Mucosa of descending colon (tissue), 3 donors: ENCODE measurements at regions not wholly inside any gene's neighbourhood (a gene's known extent, or its start where the extent isn't known, plus 50 kb on each side); places are given as distances from the start of the nearest gene placed in this dataset.

Experiments used
- ATAC-seq: fragments of 200-7000 bp; cut with Tn5 transposase; one replicate; pipeline ENCODE4 v1.9.1; 2020; ENCODE audit warnings: mild to moderate bottlenecking, moderate library complexity
- DNase-seq, 3 donors: peaks; one replicate each; pipeline ENCODE4 v3.0.0-alpha.2; 2020
- H3K36me3 ChIP-seq: fragments of 200-600 bp; one replicate; pipeline ENCODE4 v1.8.0; 2021; ENCODE audit warnings: low read depth, mild to moderate bottlenecking
- H3K4me1 ChIP-seq: fragments of 200-600 bp; one replicate; pipeline ENCODE4 v1.8.0; 2021; ENCODE audit warnings: low read depth, mild to moderate bottlenecking
- H3K4me3 ChIP-seq: fragments of 200-600 bp; one replicate; pipeline ENCODE4 v1.8.0; 2021; ENCODE audit warnings: mild to moderate bottlenecking
- H3K9me3 ChIP-seq: fragments of 200-600 bp; one replicate; pipeline ENCODE4 v1.8.0; 2021; ENCODE audit warnings: mild to moderate bottlenecking
- intact Hi-C, 2 donors: fragments of 100-400 bp; cut with DNase I in 1 of 2; cut with micrococcal nuclease in 1 of 2; formaldehyde crosslinking; loops; one replicate each; pipeline versions ENCODE4 v1.11.0 to v1.11.1; 2022; cut with DNase I, micrococcal nuclease
- TF ChIP-seq, protein P1 (sequence below): fragments of 200-600 bp; IDR thresholded peaks from one replicate; pipeline ENCODE4 v1.8.0; 2022; ENCODE audit warnings: antibody characterized with exemption, mild to moderate bottlenecking
- donor health status: DM: no; HTN: no; CAD: no; lungs with moderate emphysema.
- donor health status: DM: no; HTN: no; CAD: no.
- donor health status: DM: no; HTN: yes; CAD: no.

DNA sequence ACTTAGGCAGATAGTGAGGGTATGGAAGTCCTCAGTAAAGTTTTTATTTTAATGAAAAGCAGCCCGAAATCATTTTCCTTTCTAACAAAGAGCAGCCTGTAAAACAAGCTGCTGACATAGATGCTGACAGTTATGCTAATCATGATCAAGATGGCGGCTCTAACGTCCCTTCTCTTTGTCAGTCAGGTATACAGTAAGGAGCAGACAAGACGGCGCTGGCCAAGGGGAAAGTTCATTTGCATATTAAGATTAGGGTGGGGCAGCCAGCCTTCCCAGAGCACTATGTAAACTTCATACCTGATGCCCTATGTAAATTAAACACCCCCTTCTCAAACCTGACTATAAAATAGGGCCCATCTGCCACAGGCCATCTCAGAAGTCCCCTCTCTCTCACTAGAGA lies 76.9 kb downstream of the MAGEB10 start:
- Histone ChIP-seq H3K9me3 (no peaks in the 10 kb centered on the region), H3K4me1 (no peaks in the 10 kb centered on the region), H3K4me3 (no peak overlapping the region), H3K36me3 (no peaks in the 10 kb centered on the region)
- DNase-seq (no peak), ATAC-seq (no peak)
- TF ChIP-seq, protein P1, sequence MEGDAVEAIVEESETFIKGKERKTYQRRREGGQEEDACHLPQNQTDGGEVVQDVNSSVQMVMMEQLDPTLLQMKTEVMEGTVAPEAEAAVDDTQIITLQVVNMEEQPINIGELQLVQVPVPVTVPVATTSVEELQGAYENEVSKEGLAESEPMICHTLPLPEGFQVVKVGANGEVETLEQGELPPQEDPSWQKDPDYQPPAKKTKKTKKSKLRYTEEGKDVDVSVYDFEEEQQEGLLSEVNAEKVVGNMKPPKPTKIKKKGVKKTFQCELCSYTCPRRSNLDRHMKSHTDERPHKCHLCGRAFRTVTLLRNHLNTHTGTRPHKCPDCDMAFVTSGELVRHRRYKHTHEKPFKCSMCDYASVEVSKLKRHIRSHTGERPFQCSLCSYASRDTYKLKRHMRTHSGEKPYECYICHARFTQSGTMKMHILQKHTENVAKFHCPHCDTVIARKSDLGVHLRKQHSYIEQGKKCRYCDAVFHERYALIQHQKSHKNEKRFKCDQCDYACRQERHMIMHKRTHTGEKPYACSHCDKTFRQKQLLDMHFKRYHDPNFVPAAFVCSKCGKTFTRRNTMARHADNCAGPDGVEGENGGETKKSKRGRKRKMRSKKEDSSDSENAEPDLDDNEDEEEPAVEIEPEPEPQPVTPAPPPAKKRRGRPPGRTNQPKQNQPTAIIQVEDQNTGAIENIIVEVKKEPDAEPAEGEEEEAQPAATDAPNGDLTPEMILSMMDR, result no peak
- intact Hi-C loops, result no loop called here

DNA sequence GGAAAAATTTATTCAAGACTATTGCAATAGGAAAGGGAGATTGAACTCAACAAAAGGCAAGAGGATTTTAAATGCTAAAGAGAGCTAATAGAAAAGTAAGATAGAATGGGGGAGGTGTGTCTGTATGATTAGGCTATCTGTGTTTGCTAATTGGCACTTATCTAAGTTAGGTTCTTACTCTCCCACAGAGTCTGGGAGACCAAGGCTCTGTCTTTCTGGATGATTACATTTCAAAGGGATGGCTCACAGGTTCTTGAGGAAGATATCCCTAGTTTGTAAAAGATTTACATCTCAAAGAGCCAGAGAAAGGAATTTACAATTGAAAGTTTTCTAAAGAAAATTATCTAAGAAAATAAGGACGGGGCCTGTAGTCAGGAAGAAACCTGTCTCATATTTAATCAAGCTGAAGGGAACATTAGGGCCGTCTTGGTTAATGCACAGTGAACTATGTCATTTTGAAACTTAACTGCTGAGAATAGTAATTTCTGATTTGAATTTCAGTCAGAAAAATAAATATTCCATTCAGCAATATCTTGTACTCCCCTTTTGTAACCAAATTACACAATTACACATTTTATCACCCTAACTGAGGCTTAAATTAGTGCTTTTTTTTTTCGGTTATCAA lies 75.8 kb downstream of the MAGEB10 start:
- Histone ChIP-seq H3K4me3 (no peak overlapping the region), H3K36me3 (no peaks in the 10 kb centered on the region), H3K9me3 (no peaks in the 10 kb centered on the region), H3K4me1 (no peaks in the 10 kb centered on the region)
- no peak for DNase-seq
- ATAC-seq, result no peak
- intact Hi-C loops, result no loop called here
- TF ChIP-seq, protein P1, result no peak

DNA sequence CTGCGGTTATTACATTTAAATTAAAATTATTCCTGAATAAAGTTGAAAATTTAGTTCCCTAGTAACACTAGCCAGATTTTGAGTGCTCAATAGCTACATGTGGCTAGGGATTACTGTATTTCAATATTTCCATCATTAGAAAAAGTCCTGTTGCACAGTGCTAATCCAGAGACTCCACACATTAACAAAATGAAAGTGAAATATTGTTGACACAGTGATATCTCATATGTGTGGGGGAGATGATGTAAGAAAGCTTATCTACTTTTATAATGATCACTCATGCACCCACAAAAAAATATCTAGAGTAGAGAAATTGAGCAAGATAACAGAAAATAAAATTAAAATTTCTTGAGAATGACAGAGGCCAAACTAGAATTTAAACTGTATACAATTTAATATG lies 74.9 kb downstream of the MAGEB10 start:
- H3K9me3 ChIP-seq, result no peaks in the 10 kb centered on the region
- TF ChIP-seq, protein P1, result no peak
- no peak overlapping the region for H3K4me3 ChIP-seq
- ATAC-seq (no peak), DNase-seq (no peak)
- no peaks in the 10 kb centered on the region for H3K4me1 ChIP-seq
- intact Hi-C loops, result no loop called here
- no peaks in the 10 kb centered on the region for H3K36me3 ChIP-seq

DNA sequence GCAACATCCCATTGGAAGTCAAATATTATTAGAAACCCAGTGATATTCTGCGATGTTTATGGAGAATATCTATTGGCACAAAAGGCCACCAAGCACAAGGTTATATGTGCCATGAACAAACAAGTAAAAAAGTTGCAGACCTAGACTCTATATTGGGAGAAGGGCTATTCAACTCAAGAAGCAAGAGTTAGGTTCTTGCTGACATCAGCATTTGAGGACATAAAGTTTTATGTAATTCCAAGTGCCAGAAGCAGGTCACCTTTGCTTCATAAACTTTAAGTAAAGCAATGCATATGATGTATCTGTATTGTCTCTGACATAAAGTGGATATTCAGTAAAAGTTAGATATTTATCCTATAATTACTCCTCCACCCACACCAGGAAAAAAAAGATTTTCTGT lies 71.1 kb downstream of the MAGEB10 start:
- Histone ChIP-seq H3K9me3 (no peaks in the 10 kb centered on the region), H3K4me3 (no peak overlapping the region), H3K36me3 (no peaks in the 10 kb centered on the region), H3K4me1 (no peaks in the 10 kb centered on the region)
- intact Hi-C loops, result no loop called here
- TF ChIP-seq, protein P1, result no peak
- ATAC-seq (no peak), DNase-seq (no peak)
